H1 (cell line): ENCODE measurements at regions not wholly inside any gene's neighbourhood (a gene's known extent, or its start where the extent isn't known, plus 50 kb on each side); places are given as distances from the start of the nearest gene placed in this dataset.

Source experiments
- CTCF ChIA-PET: fragments of 300-600 bp; sonication (Branson Sonifier 250); formaldehyde crosslinking; loops from one replicate; lab custom pipeline; 2021; ENCODE audit not compliant: partially characterized antibody; lab: Charles Lee
- POLR2A ChIA-PET: fragments of 300-600 bp; sonication (Branson Sonifier 250); formaldehyde crosslinking; loops from one replicate; lab custom pipeline; 2021; ENCODE audit warnings: inconsistent platforms; ENCODE audit not compliant: partially characterized antibody; lab: Charles Lee
- DNase-seq, 2 experiments: peaks; one replicate each; pipeline versions ENCODE4 v3.0.0 to v3.0.0-alpha.2; 2010 to 2022; ENCODE audit warnings: low spot score in 2 of 2, low read depth in 1 of 2, mixed read lengths in 1 of 2
- FAIRE-seq: peaks from 2 replicates; lab custom pipeline; 2011; peaks lifted over from hg19 to GRCh38; lab: Jason Lieb, UNC
- H2AFZ ChIP-seq: 2 replicates; pipeline ENCODE4 v1.8.1; 2012; ENCODE audit warnings: low read length, inconsistent platforms
- H2AK5ac ChIP-seq: 2 replicates; pipeline ENCODE4 v1.6.1; 2013; ENCODE audit warnings: low read depth, low read length
- H2BK120ac ChIP-seq: replicated peaks from 2 replicates; pipeline ENCODE3; 2013; ENCODE audit warnings: low read depth, low read length, inconsistent platforms
- H2BK12ac ChIP-seq: 2 replicates; pipeline ENCODE4 v1.6.1; 2013; ENCODE audit warnings: low read depth, low read length
- H2BK15ac ChIP-seq: 2 replicates; pipeline ENCODE4 v1.6.1; 2013; ENCODE audit warnings: low read length
- H2BK20ac ChIP-seq: 2 replicates; pipeline ENCODE4 v1.6.1; 2013; ENCODE audit warnings: low read length
- H2BK5ac ChIP-seq: 2 replicates; pipeline ENCODE4 v1.6.1; 2013; ENCODE audit warnings: low read depth, low read length
- H3K14ac ChIP-seq: 2 replicates; pipeline ENCODE4 v1.6.1; 2013; ENCODE audit warnings: inconsistent platforms; ENCODE audit not compliant: insufficient read length
- H3K18ac ChIP-seq: 2 replicates; pipeline ENCODE4 v1.6.1; 2013; ENCODE audit warnings: low read length; ENCODE audit errors: extremely low read depth
- H3K23ac ChIP-seq: 2 replicates; pipeline ENCODE4 v1.6.1; 2013; ENCODE audit warnings: inconsistent platforms; ENCODE audit not compliant: insufficient read length
- H3K23me2 ChIP-seq: 2 replicates; pipeline ENCODE4 v1.6.1; 2013; ENCODE audit warnings: low read depth, low read length
- H3K27ac ChIP-seq: 2 replicates; pipeline ENCODE4 v1.6.1; 2011; ENCODE audit warnings: low read depth, low read length, inconsistent platforms
- H3K27me3 ChIP-seq, 4 experiments: replicated peaks in 1 of 4; 1 replicate in 1 of 4; 2 replicates in 3 of 4; pipeline versions ENCODE4 v1.6.1 to v1.8.1; 2011 to 2013; ENCODE audit warnings: low read length in 3 of 4, mild to moderate bottlenecking in 3 of 4, inconsistent platforms in 2 of 4, mixed read lengths in 2 of 4, moderate library complexity in 1 of 4; ENCODE audit not compliant: control insufficient read depth in 3 of 4, insufficient read depth in 3 of 4; ENCODE audit errors: extremely low read depth in 1 of 4
- H3K36me3 ChIP-seq, 4 experiments: 2 replicates each; pipeline versions ENCODE4 v1.6.1 to v1.8.1; 2011 to 2013; ENCODE audit warnings: mild to moderate bottlenecking in 4 of 4, low read length in 3 of 4, moderate library complexity in 2 of 4, control low read depth in 1 of 4, inconsistent platforms in 1 of 4; ENCODE audit not compliant: insufficient read depth in 4 of 4, control insufficient read depth in 2 of 4
- H3K4ac ChIP-seq: replicated peaks from 2 replicates; pipeline ENCODE3; 2013; ENCODE audit warnings: low read length, low read depth, mixed read lengths, inconsistent platforms; ENCODE audit not compliant: insufficient read length
- H3K4me1 ChIP-seq, 4 experiments: replicated peaks in 1 of 4; 1 replicate in 1 of 4; 2 replicates in 3 of 4; pipeline versions ENCODE4 v1.6.1 to v1.8.1; 2011 to 2013; ENCODE audit warnings: low read length in 3 of 4, inconsistent platforms in 2 of 4, mixed read lengths in 1 of 4; ENCODE audit not compliant: insufficient read depth in 4 of 4, control insufficient read depth in 3 of 4
- H3K4me2 ChIP-seq, 2 experiments: 2 replicates each; pipeline versions ENCODE4 v1.6.1 to v1.8.1; 2011 to 2013; ENCODE audit warnings: low read depth in 2 of 2, low read length in 2 of 2, control low read depth in 1 of 2, inconsistent platforms in 1 of 2, mild to moderate bottlenecking in 1 of 2; ENCODE audit not compliant: insufficient read depth in 1 of 2
- H3K4me3 ChIP-seq, 4 experiments: fragments of 200-600, 300-600 bp in 1 of 4; sonication (generic), shearing (Covaris generic), sonication (Bioruptor Twin) in 1 of 4; 2 replicates each; pipeline versions ENCODE4 v1.5.1 to v1.8.1; 2011 to 2016; ENCODE audit warnings: low read length in 4 of 4, low read depth in 3 of 4, control low read depth in 2 of 4, inconsistent platforms in 2 of 4, mild to moderate bottlenecking in 2 of 4, mixed read lengths in 1 of 4, moderate library complexity in 1 of 4; ENCODE audit not compliant: insufficient read depth in 2 of 4; ENCODE audit errors: extremely low read depth in 1 of 4
- H3K56ac ChIP-seq: replicated peaks from 2 replicates; pipeline ENCODE3; 2013; ENCODE audit warnings: low read depth, mild to moderate bottlenecking, mixed read lengths, low read length, inconsistent platforms; ENCODE audit not compliant: insufficient read length
- H3K79me1 ChIP-seq: 2 replicates; pipeline ENCODE4 v1.6.1; 2013; ENCODE audit warnings: low read depth, low read length, control low read depth
- H3K79me2 ChIP-seq, 2 experiments: 2 replicates each; pipeline versions ENCODE4 v1.6.1 to v1.8.1; 2012 to 2013; ENCODE audit warnings: low read length in 2 of 2, mild to moderate bottlenecking in 2 of 2, inconsistent platforms in 1 of 2; ENCODE audit not compliant: insufficient read depth in 2 of 2, control insufficient read depth in 1 of 2
- H3K9ac ChIP-seq, 4 experiments: replicated peaks in 1 of 4; 1 replicate in 1 of 4; 2 replicates in 3 of 4; pipeline versions ENCODE4 v1.6.1 to v1.8.1; 2011 to 2013; ENCODE audit warnings: low read depth in 3 of 4, low read length in 3 of 4, control low read depth in 2 of 4, mild to moderate bottlenecking in 2 of 4, moderate library complexity in 2 of 4, inconsistent platforms in 1 of 4; ENCODE audit errors: extremely low read depth in 1 of 4
- H3K9me3 ChIP-seq, 2 experiments: 2 replicates each; pipeline versions ENCODE4 v1.6.1 to v1.8.1; 2012 to 2013; ENCODE audit warnings: mild to moderate bottlenecking in 2 of 2, moderate library complexity in 2 of 2, control low read depth in 1 of 2, inconsistent platforms in 1 of 2, low read depth in 1 of 2, low read length in 1 of 2, mixed read lengths in 1 of 2; ENCODE audit not compliant: insufficient read depth in 2 of 2
- H4K20me1 ChIP-seq, 2 experiments: replicated peaks in 1 of 2; 2 replicates each; pipeline versions ENCODE3 to v1.8.1; 2011 to 2013; ENCODE audit warnings: inconsistent platforms in 2 of 2, low read length in 2 of 2, mild to moderate bottlenecking in 1 of 2; ENCODE audit not compliant: insufficient read depth in 2 of 2, control insufficient read depth in 1 of 2
- H4K5ac ChIP-seq: 2 replicates; pipeline ENCODE4 v1.6.1; 2013; ENCODE audit warnings: low read length, low read depth, mixed read lengths, inconsistent platforms; ENCODE audit not compliant: insufficient read length
- H4K8ac ChIP-seq: 2 replicates; pipeline ENCODE4 v1.8.0; 2013; ENCODE audit warnings: mild to moderate bottlenecking, moderate library complexity, low read length, inconsistent platforms; ENCODE audit not compliant: insufficient read depth; ENCODE audit errors: extremely low read depth
- H4K91ac ChIP-seq: replicated peaks from 2 replicates; pipeline ENCODE3; 2013; ENCODE audit warnings: low read length, mixed read lengths, inconsistent platforms; ENCODE audit not compliant: insufficient read length
- BRCA1 ChIP-seq: IDR thresholded peaks from 2 replicates; pipeline ENCODE4 v1.6.1; 2012; ENCODE audit warnings: low read depth, low read length, improper control_type of control experiment
- HDAC6 ChIP-seq: IDR thresholded peaks from one replicate; pipeline ENCODE4 v1.7.1; 2012; ENCODE audit warnings: low read depth, mild to moderate bottlenecking, inconsistent platforms, low read length, moderate library complexity
- POLR2AphosphoS5 ChIP-seq: IDR thresholded peaks from 2 replicates; pipeline ENCODE4 v1.6.1; 2011; ENCODE audit warnings: low read depth, low read length
- WGBS, 2 experiments: shearing (Covaris generic) in 1 of 2; methylation state at CpG; one replicate each; pipeline versions ENCODE4 v1.1.6 to v1.1.7; 2013 to 2015; ENCODE audit warnings: low lambda C conversion rate in 2 of 2, mixed read lengths in 2 of 2, inconsistent platforms in 1 of 2, low coverage in 1 of 2, missing lambda C conversion rate in 1 of 2; ENCODE audit not compliant: insufficient replicate concordance in 2 of 2, insufficient coverage in 1 of 2, insufficient read length in 1 of 2; ENCODE audit errors: extremely low coverage in 1 of 2, missing lambda C conversion rate in 1 of 2; 5-methylcytosine and 5-hydroxymethylcytosine counted together

DNA sequence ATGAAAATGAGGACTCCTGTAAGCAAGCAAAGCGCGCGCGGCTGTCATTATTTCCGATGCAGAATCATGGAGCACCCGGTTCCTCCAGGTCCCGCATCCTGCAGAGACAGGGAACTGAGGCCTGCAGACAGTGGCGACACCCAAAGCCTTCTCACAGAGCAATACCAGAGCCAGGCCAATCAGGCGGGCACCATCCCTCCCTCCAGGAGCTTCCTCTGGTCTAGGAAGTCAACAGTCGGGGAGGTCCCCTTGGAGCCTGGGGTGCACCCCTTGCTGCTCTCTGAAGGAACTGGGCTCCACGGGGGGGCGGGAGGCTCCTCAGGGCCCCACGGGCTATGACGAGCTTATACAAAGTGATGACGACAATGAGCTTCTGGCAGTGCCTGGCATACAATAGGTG lies 60.3 kb upstream of the HPCAL1 start:
- no peaks in the 10 kb centered on the region for H3K79me2 ChIP-seq
- H3K9me3 ChIP-seq: no peaks in the 10 kb centered on the region
- H2BK5ac ChIP-seq: no peak overlapping the region
- no peak overlapping the region for H3K23ac ChIP-seq
- FAIRE-seq (no peak), DNase-seq (no peak)
- no peaks in the 10 kb centered on the region for H3K36me3 ChIP-seq
- no peak overlapping the region for H3K56ac ChIP-seq
- POLR2A ChIA-PET: no interaction called here
- no peak overlapping the region for H2BK120ac ChIP-seq
- no peak overlapping the region for H2BK12ac ChIP-seq
- no peaks in the 10 kb centered on the region for H3K23me2 ChIP-seq
- H3K4ac ChIP-seq: no peak overlapping the region
- no peak overlapping the region for H3K4me2 ChIP-seq
- no peak overlapping the region for H4K91ac ChIP-seq
- H3K18ac ChIP-seq: no peak overlapping the region
- 95% methylated on average over 14 of the region's 15 CpGs; no CpG with 5 or more reads in 1 of the 2 experiments for WGBS, 2 experiments
- no peak overlapping the region for H2BK20ac ChIP-seq
- H3K4me3 ChIP-seq: no peak overlapping the region
- CTCF ChIA-PET: interaction anchor here (1.2 to 9.3 kb wide), 7 partner anchors 9 to 257 kb away, joined by 3 to 95 read pairs (median 4); no protein-coding TSS in a partner anchor
- H3K4me1 ChIP-seq: 0 out of 7 replicates have a peak, but pooled peaks cover 0 to 3% (median 0%) of the 10 kb centered on the region in 4 experiments
- no peak overlapping the region for H2BK15ac ChIP-seq
- H3K14ac ChIP-seq: no peak overlapping the region
- TF ChIP-seq BRCA1 (no peak), HDAC6 (no peak), POLR2AphosphoS5 (no peak)
- no peak overlapping the region for H2AFZ ChIP-seq
- no peak overlapping the region for H2AK5ac ChIP-seq
- no peaks in the 10 kb centered on the region for H3K27me3 ChIP-seq
- H4K8ac ChIP-seq: no peak overlapping the region
- no peak overlapping the region for H3K27ac ChIP-seq
- no peak overlapping the region for H4K5ac ChIP-seq
- H3K9ac ChIP-seq: no peak overlapping the region
- peaks cover 0 to 1% of the 10 kb centered on the region in 2 experiments for H4K20me1 ChIP-seq
- H3K79me1 ChIP-seq: no peaks in the 10 kb centered on the region
